Gastrocnemius medialis (tissue), 4 donors: ENCODE measurements at regions not wholly inside any gene's neighbourhood (a gene's known extent, or its start where the extent isn't known, plus 50 kb on each side); places are given as distances from the start of the nearest gene placed in this dataset.

Experiments
- ATAC-seq, 2 donors: fragments of 150-250 bp; one replicate each; pipeline ENCODE4 v1.9.1; 2016
- DNase-seq, 2 donors: peaks; one replicate each; pipeline ENCODE4 v3.0.0-alpha.2; 2019
- H3K27ac ChIP-seq, 4 donors: fragments of 200-600 bp; sonication (generic); 1 replicate in 1 of 4; 2 replicates in 3 of 4; pipeline ENCODE4 v1.5.1; 2016 to 2018; ENCODE audit warnings: mild to moderate bottlenecking in 2 of 4, moderate library complexity in 1 of 4
- H3K27me3 ChIP-seq, 3 donors: fragments of 200-600 bp; sonication (generic) in 2 of 3; 1 replicate in 1 of 3; 2 replicates in 2 of 3; pipeline versions ENCODE4 v1.5.1 to v1.6.0; 2016 to 2019; ENCODE audit warnings: mild to moderate bottlenecking in 1 of 3, moderate library complexity in 1 of 3
- H3K36me3 ChIP-seq, 2 donors: fragments of 200-600 bp; sonication (generic) in 1 of 2; one replicate each; pipeline ENCODE4 v1.5.1; 2017 to 2018
- H3K4me1 ChIP-seq, 2 donors: fragments of 200-600 bp; sonication (generic) in 1 of 2; one replicate each; pipeline ENCODE4 v1.5.1; 2016 to 2017; ENCODE audit warnings: mild to moderate bottlenecking in 2 of 2
- H3K4me3 ChIP-seq, 4 donors: fragments of 200-600 bp; sonication (generic) in 3 of 4; 1 replicate in 1 of 4; 2 replicates in 3 of 4; pipeline ENCODE4 v1.5.1; 2016 to 2019; ENCODE audit warnings: mild to moderate bottlenecking in 2 of 4
- H3K9me3 ChIP-seq, 3 donors: fragments of 200-600 bp; sonication (generic) in 2 of 3; 1 replicate in 1 of 3; 2 replicates in 2 of 3; pipeline ENCODE4 v1.5.1; 2016 to 2019
- CTCF ChIP-seq, 5 experiments: fragments of 450-650 bp in 3 of 5; fragments of 200-600 bp in 2 of 5; sonication (generic) in 2 of 5; IDR thresholded peaks in 4 of 5; conservative IDR thresholded peaks in 1 of 5; 1 replicate in 4 of 5; 2 replicates in 1 of 5; pipeline ENCODE4 v1.5.1; 2016 to 2019; ENCODE audit warnings: antibody characterized with exemption in 5 of 5, mild to moderate bottlenecking in 3 of 5, moderate library complexity in 3 of 5
- POLR2A ChIP-seq, 2 donors: fragments of 450-650 bp; IDR thresholded peaks; one replicate each; pipeline ENCODE4 v1.6.1; 2017; ENCODE audit warnings: antibody characterized with exemption in 2 of 2, mild to moderate bottlenecking in 2 of 2, moderate library complexity in 2 of 2
- in situ Hi-C, 4 donors: fragments of 200-750 bp; cut with MboI; loops; one replicate each; pipeline versions ENCODE4 v1.15.0 to v1.8.0; 2017; ENCODE audit warnings: low sequenced_read_pairs in 4 of 4
- intact Hi-C: fragments of 100-400 bp; cut with DNase I; formaldehyde crosslinking; loops from one replicate; pipeline ENCODE4 v1.15.1; 2023; ENCODE audit warnings: low total_unique reads

- H3K27me3 ChIP-seq: no peaks in the 10 kb centered on the region
- H3K4me3 ChIP-seq: no peak overlapping the region
- in situ Hi-C loops: no loop called here
- H3K4me1 ChIP-seq: no peaks in the 10 kb centered on the region
- ATAC-seq (no peak), DNase-seq (no peak)
- no peaks in the 10 kb centered on the region for H3K9me3 ChIP-seq
- intact Hi-C loops: no loop called here
- H3K36me3 ChIP-seq: no peaks in the 10 kb centered on the region
- TF ChIP-seq CTCF (IDR thresholded peaks at IDR 0.05 in 4 of 5, conservative IDR thresholded peaks at IDR 0.05 in 1 of 5): no peak
- TF ChIP-seq POLR2A (IDR thresholded peaks at IDR 0.05): no peak
- no peak overlapping the region for H3K27ac ChIP-seq
Observed at GRCh38 chr11:101686514-101686913, 102.7 kb upstream of the TRPC6 start.

GRCh38 chr11:101668236-101668635 lies 84.4 kb upstream of the TRPC6 start:
- DNase-seq (no peak), ATAC-seq (no peak)
- H3K27ac ChIP-seq: no peak overlapping the region
- H3K36me3 ChIP-seq: no peaks in the 10 kb centered on the region
- TF ChIP-seq CTCF (IDR thresholded peaks at IDR 0.05 in 4 of 5, conservative IDR thresholded peaks at IDR 0.05 in 1 of 5) (no peak), POLR2A (IDR thresholded peaks at IDR 0.05) (no peak)
- no peak overlapping the region for H3K4me3 ChIP-seq
- intact Hi-C loops: no loop called here
- H3K4me1 ChIP-seq: no peaks in the 10 kb centered on the region
- H3K9me3 ChIP-seq: no peaks in the 10 kb centered on the region
- H3K27me3 ChIP-seq: no peaks in the 10 kb centered on the region
- in situ Hi-C loops: no loop called here

- no peaks in the 10 kb centered on the region for H3K4me1 ChIP-seq
- no peak for ATAC-seq
- H3K27ac ChIP-seq: no peak overlapping the region
- in situ Hi-C loops: no loop called here
- H3K36me3 ChIP-seq: no peaks in the 10 kb centered on the region
- no peak overlapping the region for H3K4me3 ChIP-seq
- TF ChIP-seq CTCF (IDR thresholded peaks at IDR 0.05 in 4 of 5, conservative IDR thresholded peaks at IDR 0.05 in 1 of 5): no peak
- TF ChIP-seq POLR2A (IDR thresholded peaks at IDR 0.05): no peak
- H3K9me3 ChIP-seq: no peaks in the 10 kb centered on the region
- DNase-seq: no peak
- intact Hi-C loops: no loop called here
- H3K27me3 ChIP-seq: no peaks in the 10 kb centered on the region
Observed at GRCh38 chr11:101666916-101667315, 83.1 kb upstream of the TRPC6 start.

GRCh38 chr11:101661559-101661958 lies 77.8 kb upstream of the TRPC6 start:
- no peaks in the 10 kb centered on the region for H3K9me3 ChIP-seq
- no peak overlapping the region for H3K4me3 ChIP-seq
- intact Hi-C loops: no loop called here
- no peak for DNase-seq
- ATAC-seq: no peak
- in situ Hi-C loops: no loop called here
- H3K4me1 ChIP-seq: no peaks in the 10 kb centered on the region
- no peaks in the 10 kb centered on the region for H3K36me3 ChIP-seq
- no peaks in the 10 kb centered on the region for H3K27me3 ChIP-seq
- H3K27ac ChIP-seq: no peak overlapping the region
- no peak for TF ChIP-seq POLR2A (IDR thresholded peaks at IDR 0.05)
- no peak for TF ChIP-seq CTCF (IDR thresholded peaks at IDR 0.05 in 4 of 5, conservative IDR thresholded peaks at IDR 0.05 in 1 of 5)
